ENCODE measurements at regions not wholly inside any gene's neighbourhood (a gene's known extent, or its start where the extent isn't known, plus 50 kb on each side); places are given as distances from the start of the nearest gene placed in this dataset.
"Not testable (repeated sequence)": the region's sequence is repeated elsewhere in the genome, so short reads cannot be mapped to it uniquely, and the experiment has no call there.

DNA sequence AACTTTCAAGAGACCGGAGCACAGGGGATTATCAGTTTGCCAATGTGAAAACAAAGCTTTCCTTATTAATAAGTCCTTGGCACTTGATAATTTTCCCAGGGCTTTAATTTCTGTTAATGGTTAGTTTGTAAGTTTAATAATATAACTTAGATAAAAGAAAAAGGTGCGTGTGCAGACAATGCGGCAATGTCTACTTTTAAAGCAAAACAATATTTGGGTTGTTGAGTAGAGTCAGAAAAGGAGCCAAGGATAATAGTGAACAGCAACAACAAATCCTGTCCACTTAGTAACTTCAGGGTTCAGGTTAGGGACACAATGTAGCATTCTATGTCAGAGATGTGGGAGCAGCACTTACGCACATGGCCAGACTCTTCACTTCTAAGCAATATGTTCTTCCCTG is 469.6 kb upstream of the NFIA start:
- TF ChIP-seq, protein P1, sequence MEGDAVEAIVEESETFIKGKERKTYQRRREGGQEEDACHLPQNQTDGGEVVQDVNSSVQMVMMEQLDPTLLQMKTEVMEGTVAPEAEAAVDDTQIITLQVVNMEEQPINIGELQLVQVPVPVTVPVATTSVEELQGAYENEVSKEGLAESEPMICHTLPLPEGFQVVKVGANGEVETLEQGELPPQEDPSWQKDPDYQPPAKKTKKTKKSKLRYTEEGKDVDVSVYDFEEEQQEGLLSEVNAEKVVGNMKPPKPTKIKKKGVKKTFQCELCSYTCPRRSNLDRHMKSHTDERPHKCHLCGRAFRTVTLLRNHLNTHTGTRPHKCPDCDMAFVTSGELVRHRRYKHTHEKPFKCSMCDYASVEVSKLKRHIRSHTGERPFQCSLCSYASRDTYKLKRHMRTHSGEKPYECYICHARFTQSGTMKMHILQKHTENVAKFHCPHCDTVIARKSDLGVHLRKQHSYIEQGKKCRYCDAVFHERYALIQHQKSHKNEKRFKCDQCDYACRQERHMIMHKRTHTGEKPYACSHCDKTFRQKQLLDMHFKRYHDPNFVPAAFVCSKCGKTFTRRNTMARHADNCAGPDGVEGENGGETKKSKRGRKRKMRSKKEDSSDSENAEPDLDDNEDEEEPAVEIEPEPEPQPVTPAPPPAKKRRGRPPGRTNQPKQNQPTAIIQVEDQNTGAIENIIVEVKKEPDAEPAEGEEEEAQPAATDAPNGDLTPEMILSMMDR (IDR thresholded peaks at IDR 0.05; ENCODE audit: low read depth, low read length): no peak
- no peak for TF ChIP-seq EZH2phosphoT487 (IDR thresholded peaks at IDR 0.05; ENCODE audit: low read depth)
- Histone ChIP-seq H3K4me2 (ENCODE audit: low read length) (no peak overlapping the region), H3K79me2 (ENCODE audit: low read length) (no peaks in the 10 kb centered on the region), H2AFZ (ENCODE audit: low read depth, low read length) (no peak overlapping the region), H3K9ac (ENCODE audit: low read length) (no peak overlapping the region), H3K27ac (ENCODE audit: low read length) (no peak overlapping the region), H3K4me3 (ENCODE audit: low read length) (no peak overlapping the region), H3K27me3 (ENCODE audit: low read depth, low read length) (no peaks in the 10 kb centered on the region), H3K4me1 (ENCODE audit: low read length) (no peaks in the 10 kb centered on the region), H3K9me3 (ENCODE audit: insufficient read depth, low read length) (no peaks in the 10 kb centered on the region), H3K36me3 (replicated peaks; ENCODE audit: low read depth, low read length) (no peaks in the 10 kb centered on the region), H4K20me1 (ENCODE audit: insufficient read depth, low read length) (no peaks in the 10 kb centered on the region)

- H3K4me3 ChIP-seq (ENCODE audit: low read length); H2AFZ ChIP-seq (ENCODE audit: low read depth, low read length); H3K27me3 ChIP-seq (ENCODE audit: low read depth, low read length); H4K20me1 ChIP-seq (ENCODE audit: insufficient read depth, low read length); H3K4me2 ChIP-seq (ENCODE audit: low read length); H3K79me2 ChIP-seq (ENCODE audit: low read length); H3K4me1 ChIP-seq (ENCODE audit: low read length); H3K27ac ChIP-seq (ENCODE audit: low read length); H3K9ac ChIP-seq (ENCODE audit: low read length); H3K36me3 ChIP-seq (replicated peaks; ENCODE audit: low read depth, low read length); H3K9me3 ChIP-seq (ENCODE audit: insufficient read depth, low read length): not testable (repeated sequence)
Measured at GRCh38 chr1:60606921-60607320, 475.4 kb upstream of the NFIA start.

- H3K27me3 ChIP-seq (ENCODE audit: low read depth, low read length): no peaks in the 10 kb centered on the region
- H3K4me2 ChIP-seq (ENCODE audit: low read length): no peak overlapping the region
- no peaks in the 10 kb centered on the region for H3K9me3 ChIP-seq (ENCODE audit: insufficient read depth, low read length)
- H3K9ac ChIP-seq (ENCODE audit: low read length): no peak overlapping the region
- TF ChIP-seq, protein P1 (IDR thresholded peaks at IDR 0.05; ENCODE audit: low read depth, low read length): no peak
- no peak for TF ChIP-seq EZH2phosphoT487 (IDR thresholded peaks at IDR 0.05; ENCODE audit: low read depth)
- H4K20me1 ChIP-seq (ENCODE audit: insufficient read depth, low read length): no peaks in the 10 kb centered on the region
- no peak overlapping the region for H3K4me3 ChIP-seq (ENCODE audit: low read length)
- no peak overlapping the region for H2AFZ ChIP-seq (ENCODE audit: low read depth, low read length)
- H3K27ac ChIP-seq (ENCODE audit: low read length): no peak overlapping the region
- no peaks in the 10 kb centered on the region for H3K79me2 ChIP-seq (ENCODE audit: low read length)
- peaks cover 6% of the 10 kb centered on the region; the same call in 1 of the 2 replicates for H3K4me1 ChIP-seq (ENCODE audit: low read length)
- H3K36me3 ChIP-seq (replicated peaks; ENCODE audit: low read depth, low read length): no peaks in the 10 kb centered on the region
Measured at GRCh38 chr1:60600532-60600931, 481.8 kb upstream of the NFIA start.

- Histone ChIP-seq H3K36me3 (replicated peaks; ENCODE audit: low read depth, low read length) (no peaks in the 10 kb centered on the region), H3K9me3 (ENCODE audit: insufficient read depth, low read length) (no peaks in the 10 kb centered on the region), H3K4me3 (ENCODE audit: low read length) (no peak overlapping the region), H3K4me2 (ENCODE audit: low read length) (no peak overlapping the region), H4K20me1 (ENCODE audit: insufficient read depth, low read length) (no peaks in the 10 kb centered on the region), H2AFZ (ENCODE audit: low read depth, low read length) (no peak overlapping the region), H3K79me2 (ENCODE audit: low read length) (no peaks in the 10 kb centered on the region), H3K27me3 (ENCODE audit: low read depth, low read length) (no peaks in the 10 kb centered on the region), H3K27ac (ENCODE audit: low read length) (no peak overlapping the region), H3K4me1 (ENCODE audit: low read length) (peaks cover 6% of the 10 kb centered on the region; the same call in 1 of the 2 replicates), H3K9ac (ENCODE audit: low read length) (no peak overlapping the region)
- TF ChIP-seq, protein P1 (IDR thresholded peaks at IDR 0.05; ENCODE audit: low read depth, low read length): no peak
- no peak for TF ChIP-seq EZH2phosphoT487 (IDR thresholded peaks at IDR 0.05; ENCODE audit: low read depth)
Measured at GRCh38 chr1:60599574-60599973, 482.8 kb upstream of the NFIA start.

Measured in OCI-LY3 (cell line).